Left lung (tissue), 4 donors: ENCODE measurements at regions not wholly inside any gene's neighbourhood (a gene's known extent, or its start where the extent isn't known, plus 50 kb on each side); places are given as distances from the start of the nearest gene placed in this dataset.
A peak's percentile ranks its signal among the peaks of the same experiment; 100 is the strongest.

Experiments
- ATAC-seq: fragments of 200-7000 bp; cut with Tn5 transposase; one replicate; pipeline ENCODE4 v1.9.1; 2020; ENCODE audit warnings: moderate library complexity
- DNase-seq, 4 donors: peaks; one replicate each; pipeline ENCODE4 v3.0.0-alpha.2; 2013 to 2020
- H3K27ac ChIP-seq, 2 donors: fragments of 200-600 bp; sonication (generic) in 1 of 2; one replicate each; pipeline versions ENCODE4 v1.5.0 to v1.8.0; 2020 to 2021
- H3K27me3 ChIP-seq, 2 donors: fragments of 200-600 bp; sonication (generic) in 1 of 2; one replicate each; pipeline versions ENCODE4 v1.5.0 to v1.8.0; 2020 to 2021
- H3K36me3 ChIP-seq, 2 donors: fragments of 200-600 bp; sonication (generic) in 1 of 2; one replicate each; pipeline versions ENCODE4 v1.5.0 to v1.8.0; 2020 to 2021
- H3K4me1 ChIP-seq, 2 donors: fragments of 200-600 bp; one replicate each; pipeline ENCODE4 v1.8.0; 2021
- H3K4me3 ChIP-seq, 2 donors: fragments of 200-600 bp; sonication (generic) in 1 of 2; one replicate each; pipeline versions ENCODE4 v1.5.0 to v1.8.0; 2020 to 2021; ENCODE audit warnings: mild to moderate bottlenecking in 1 of 2
- H3K9me3 ChIP-seq, 2 donors: fragments of 200-600 bp; sonication (generic) in 1 of 2; one replicate each; pipeline versions ENCODE4 v1.5.0 to v1.8.0; 2020 to 2021
- CTCF ChIP-seq, 2 donors: fragments of 200-600 bp; sonication (generic) in 1 of 2; IDR thresholded peaks; one replicate each; pipeline versions ENCODE4 v1.5.0 to v1.8.0; 2021; ENCODE audit warnings: antibody characterized with exemption in 2 of 2
- intact Hi-C, 2 donors: fragments of 100-400 bp; cut with DNase I; formaldehyde crosslinking; loops; one replicate each; pipeline versions ENCODE4 v1.11.2 to v1.14.2; 2022
- donor health status: DM: no; HTN: yes; CAD: no.
- donor health status: DM: no; HTN: no; CAD: no.

GRCh38 chr4:137934046-137934445 lies 308.1 kb downstream of the SLC7A11 start:
- no peak for DNase-seq
- Histone ChIP-seq H3K9me3 (peaks cover 0 to 3% of the 10 kb centered on the region in 2 donors), H3K27me3 (no peaks in the 10 kb centered on the region), H3K36me3 (no peaks in the 10 kb centered on the region), H3K27ac (no peak overlapping the region), H3K4me1 (no peaks in the 10 kb centered on the region), H3K4me3 (no peak overlapping the region)
- no peak for TF ChIP-seq CTCF (IDR thresholded peaks at IDR 0.05)
- intact Hi-C loops = no loop called here
- no peak for ATAC-seq

- ATAC-seq = no peak
- intact Hi-C loops = no loop called here
Measured at GRCh38 chr4:137927972-137928371, 314.2 kb downstream of the SLC7A11 start.

GRCh38 chr4:137923494-137923893 lies 318.7 kb downstream of the SLC7A11 start:
- DNase-seq (no peak), ATAC-seq (no peak)
- Histone ChIP-seq H3K36me3 (no peaks in the 10 kb centered on the region), H3K4me3 (no peak overlapping the region), H3K9me3 (no peaks in the 10 kb centered on the region), H3K27me3 (no peaks in the 10 kb centered on the region), H3K27ac (no peak overlapping the region), H3K4me1 (no peaks in the 10 kb centered on the region)
- TF ChIP-seq CTCF (IDR thresholded peaks at IDR 0.05) = no peak
- intact Hi-C loops = no loop called here

More at GRCh38 chr4:137927972-137928371, 314.2 kb downstream of the SLC7A11 start:
- no peak for DNase-seq
- Histone ChIP-seq H3K9me3 (no peaks in the 10 kb centered on the region), H3K27me3 (no peaks in the 10 kb centered on the region), H3K4me1 (no peaks in the 10 kb centered on the region), H3K36me3 (no peaks in the 10 kb centered on the region), H3K4me3 (no peak overlapping the region), H3K27ac (no peak overlapping the region)
- no peak for TF ChIP-seq CTCF (IDR thresholded peaks at IDR 0.05)

- Histone ChIP-seq H3K27me3 (no peaks in the 10 kb centered on the region), H3K36me3 (no peaks in the 10 kb centered on the region), H3K4me1 (no peaks in the 10 kb centered on the region), H3K9me3 (no peaks in the 10 kb centered on the region), H3K27ac (no peak overlapping the region), H3K4me3 (no peak overlapping the region)
- ATAC-seq (no peak), DNase-seq (no peak)
- intact Hi-C loops = no loop called here
- TF ChIP-seq CTCF (IDR thresholded peaks at IDR 0.05) = no peak
Measured at GRCh38 chr4:137922721-137923120, 319.4 kb downstream of the SLC7A11 start.

- Histone ChIP-seq H3K4me3 (no peak overlapping the region), H3K36me3 (no peaks in the 10 kb centered on the region), H3K27me3 (no peaks in the 10 kb centered on the region), H3K9me3 (peaks cover 0 to 6% of the 10 kb centered on the region in 2 donors), H3K27ac (no peak overlapping the region), H3K4me1 (no peaks in the 10 kb centered on the region)
- DNase-seq (peak in 1 of 4 donors; percentile 3), ATAC-seq (no peak)
- intact Hi-C loops = no loop called here
- TF ChIP-seq CTCF (IDR thresholded peaks at IDR 0.05) = no peak
Measured at GRCh38 chr4:137909529-137910309, 332.4 kb downstream of the SLC7A11 start.
